Neural cell (in vitro differentiated cells): ENCODE measurements at regions not wholly inside any gene's neighbourhood (a gene's known extent, or its start where the extent isn't known, plus 50 kb on each side); places are given as distances from the start of the nearest gene placed in this dataset.

Source experiments
- H2AFZ ChIP-seq: fragments of 200-600, 300-800 bp; sonication (generic), shearing (Covaris generic); 2 replicates; pipeline ENCODE4 v1.6.0; 2014; ENCODE audit warnings: low read depth, mild to moderate bottlenecking, antibody characterized with exemption, low read length, moderate library complexity
- H3F3A ChIP-seq: fragments of 200-600 bp; shearing (Covaris generic); 2 replicates; pipeline ENCODE4 v1.6.1; 2016; ENCODE audit warnings: mild to moderate bottlenecking, moderate library complexity, mixed read lengths, antibody characterized with exemption, low read length; ENCODE audit not compliant: insufficient read depth, poor library complexity, severe bottlenecking
- H3K27ac ChIP-seq: fragments of 200-600, 300-800 bp; sonication (generic), shearing (Covaris generic); 2 replicates; pipeline ENCODE4 v1.5.1; 2014; ENCODE audit warnings: mild to moderate bottlenecking, low read length, moderate library complexity
- H3K27me3 ChIP-seq: fragments of 300-800, 200-600 bp; sonication (generic), shearing (Covaris generic); 2 replicates; pipeline ENCODE4 v1.6.0; 2014; ENCODE audit warnings: mild to moderate bottlenecking, low read depth, low read length, moderate library complexity; ENCODE audit not compliant: insufficient read depth
- H3K36me3 ChIP-seq: fragments of 300-800, 200-600 bp; sonication (generic), shearing (Covaris generic); 2 replicates; pipeline ENCODE4 v1.5.1; 2014; ENCODE audit warnings: mild to moderate bottlenecking, antibody characterized with exemption, low read length, moderate library complexity; ENCODE audit not compliant: insufficient read depth
- H3K4me2 ChIP-seq: fragments of 300-800, 200-600 bp; sonication (generic), shearing (Covaris generic); 2 replicates; pipeline ENCODE4 v1.6.0; 2014; ENCODE audit warnings: mild to moderate bottlenecking, low read length
- H3K4me3 ChIP-seq: fragments of 300-800, 200-600 bp; sonication (generic), shearing (Covaris generic); 2 replicates; pipeline ENCODE4 v1.5.1; 2014; ENCODE audit warnings: mild to moderate bottlenecking, low read length, moderate library complexity
- H3K79me2 ChIP-seq: fragments of 200-600 bp; shearing (Covaris generic); replicated peaks from 2 replicates; pipeline ENCODE4 v1.6.0; 2014; ENCODE audit warnings: mild to moderate bottlenecking, low read length, moderate library complexity; ENCODE audit not compliant: insufficient read depth
- H3K9ac ChIP-seq: fragments of 300-800, 200-600 bp; sonication (generic), shearing (Covaris generic); 2 replicates; pipeline ENCODE4 v1.6.1; 2016; ENCODE audit warnings: mild to moderate bottlenecking, low read length, mixed read lengths
- H3K9me2 ChIP-seq: fragments of 200-600 bp; shearing (Covaris generic); 2 replicates; pipeline ENCODE4 v1.6.1; 2016; ENCODE audit warnings: mild to moderate bottlenecking, low read length, mixed read lengths; ENCODE audit not compliant: insufficient read depth
- H3K9me3 ChIP-seq: fragments of 200-600, 300-800 bp; sonication (generic), shearing (Covaris generic); 2 replicates; pipeline ENCODE4 v1.6.1; 2016; ENCODE audit warnings: mild to moderate bottlenecking, mixed run types, low read length, moderate library complexity, mixed read lengths
- H4K20me1 ChIP-seq: fragments of 200-600 bp; shearing (Covaris generic); 2 replicates; pipeline ENCODE4 v1.6.1; 2016; ENCODE audit warnings: mild to moderate bottlenecking, mixed run types; ENCODE audit not compliant: insufficient read depth
- CTCF ChIP-seq: fragments of 450-650 bp; IDR thresholded peaks from 2 replicates; pipeline ENCODE4 v1.5.1; 2014; ENCODE audit warnings: antibody characterized with exemption, mild to moderate bottlenecking, moderate library complexity; ENCODE audit not compliant: poor library complexity, severe bottlenecking
- EP300 ChIP-seq: fragments of 450-650 bp; conservative IDR thresholded peaks from 2 replicates; pipeline ENCODE4 v1.6.1; 2014; ENCODE audit warnings: antibody characterized with exemption, mild to moderate bottlenecking, moderate library complexity; ENCODE audit not compliant: poor library complexity, severe bottlenecking
- EZH2 ChIP-seq: fragments of 200-600, 300-800 bp; shearing (Covaris generic), sonication (generic); IDR thresholded peaks from 2 replicates; pipeline ENCODE4 v1.6.1; 2014; ENCODE audit warnings: antibody characterized with exemption, low read length, borderline replicate concordance, mild to moderate bottlenecking; ENCODE audit not compliant: insufficient read depth, poor library complexity, severe bottlenecking
- MXI1 ChIP-seq: fragments of 450-650 bp; conservative IDR thresholded peaks from 2 replicates; pipeline ENCODE4 v1.6.1; 2014; ENCODE audit warnings: antibody characterized with exemption, mild to moderate bottlenecking; ENCODE audit not compliant: poor library complexity, severe bottlenecking
- POLR2AphosphoS5 ChIP-seq: IDR thresholded peaks from 2 replicates; pipeline ENCODE4 v1.6.1; 2012
- RAD21 ChIP-seq: fragments of 450-650 bp; conservative IDR thresholded peaks from 2 replicates; pipeline ENCODE4 v1.6.1; 2014; ENCODE audit warnings: antibody characterized with exemption, mild to moderate bottlenecking, moderate library complexity
- REST ChIP-seq: IDR thresholded peaks from 2 replicates; pipeline ENCODE4 v1.6.1; 2012; ENCODE audit warnings: borderline replicate concordance
- SMC3 ChIP-seq: fragments of 450-650 bp; conservative IDR thresholded peaks from 2 replicates; pipeline ENCODE4 v1.6.1; 2014; ENCODE audit warnings: antibody characterized with exemption, mild to moderate bottlenecking, moderate library complexity; ENCODE audit not compliant: poor library complexity
- TAF1 ChIP-seq: IDR thresholded peaks from 2 replicates; pipeline ENCODE4 v1.6.1; 2012; ENCODE audit warnings: low read depth

- Histone ChIP-seq H3K36me3 (no peaks in the 10 kb centered on the region), H3K9ac (no peak overlapping the region), H3K4me2 (no peak overlapping the region), H2AFZ (no peak overlapping the region), H3K9me2 (no peaks in the 10 kb centered on the region), H3K9me3 (no peaks in the 10 kb centered on the region), H3F3A (no peaks in the 10 kb centered on the region), H3K79me2 (no peaks in the 10 kb centered on the region), H3K4me3 (no peak overlapping the region), H4K20me1 (no peaks in the 10 kb centered on the region), H3K27me3 (no peaks in the 10 kb centered on the region), H3K27ac (no peak overlapping the region)
- TF ChIP-seq EZH2 (no peak), CTCF (no peak), RAD21 (no peak), POLR2AphosphoS5 (no peak), EP300 (no peak), TAF1 (no peak), MXI1 (no peak), REST (no peak), SMC3 (no peak)
These were observed 71.6 kb upstream of the GRB10 start for GRCh38 chr7:50854247-50854646.

DNA sequence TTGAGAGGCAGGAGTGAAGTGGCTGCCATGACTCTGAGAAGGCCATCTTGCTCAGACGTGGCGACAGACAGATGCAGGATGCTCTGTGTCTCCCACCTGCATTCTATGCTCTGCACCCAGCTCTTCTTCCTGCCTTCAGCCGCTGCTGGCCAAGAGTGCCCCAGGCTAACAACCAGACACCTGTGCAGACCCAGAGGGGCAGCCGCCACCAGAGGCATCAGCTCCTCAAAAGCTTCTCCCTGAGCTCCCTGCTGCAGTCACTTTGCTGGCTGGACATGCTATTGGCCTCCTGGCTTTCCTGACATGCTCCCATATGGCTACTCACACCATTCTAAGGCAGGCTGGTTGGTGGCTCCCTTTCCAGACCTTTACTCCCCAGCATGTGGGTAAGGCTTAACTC is 70.6 kb upstream of the GRB10 start:
- no peak overlapping the region for H3K27ac ChIP-seq
- no peak overlapping the region for H2AFZ ChIP-seq
- no peaks in the 10 kb centered on the region for H3K79me2 ChIP-seq
- H4K20me1 ChIP-seq: no peaks in the 10 kb centered on the region
- no peaks in the 10 kb centered on the region for H3K36me3 ChIP-seq
- no peaks in the 10 kb centered on the region for H3K9me3 ChIP-seq
- no peak overlapping the region for H3K4me3 ChIP-seq
- H3F3A ChIP-seq: no peaks in the 10 kb centered on the region
- TF ChIP-seq REST (no peak), CTCF (no peak), TAF1 (no peak), MXI1 (no peak), EP300 (no peak), EZH2 (no peak), POLR2AphosphoS5 (no peak), SMC3 (no peak), RAD21 (no peak)
- no peak overlapping the region for H3K4me2 ChIP-seq
- H3K9me2 ChIP-seq: no peaks in the 10 kb centered on the region
- H3K27me3 ChIP-seq: no peaks in the 10 kb centered on the region
- no peak overlapping the region for H3K9ac ChIP-seq
